K562 (cell line): ENCODE measurements at regions not wholly inside any gene's neighbourhood (a gene's known extent, or its start where the extent isn't known, plus 50 kb on each side); places are given as distances from the start of the nearest gene placed in this dataset.

Experiments used
- ATAC-seq: fragments of 200-7000 bp; cut with Tn5 transposase; 3 replicates; pipeline ENCODE4 v1.9.1; 2020; ENCODE audit warnings: moderate library complexity
- BruUV-seq: library from RNA; stranded (reverse); fragments of 400-500 nt; replicated peaks from 2 replicates; lab custom pipeline; 2021; lab: Mats Ljungman, UMichigan
- CTCF ChIA-PET: fragments of 300-600 bp; formaldehyde crosslinking; extraction: SDS; loops from one replicate; lab custom pipeline; 2021; ENCODE audit warnings: low intra/inter-chr PET ratio; lab: Yijun Ruan, JAX
- POLR2A ChIA-PET: fragments of 300-600, 350-650 bp; sonication (Branson Sonifier 250); formaldehyde crosslinking; extraction: SDS; loops from one replicate; lab custom pipeline; 2021; ENCODE audit warnings: antibody characterized with exemption, inconsistent platforms; lab: Yijun Ruan, JAX
- DNase-seq, 4 experiments: peaks; one replicate each; pipeline versions ENCODE4 v3.0.0 to v3.0.0-alpha.2; 2011 to 2018; ENCODE audit warnings: low spot score in 3 of 4, mixed read lengths in 3 of 4; ENCODE audit errors: extremely low read depth in 1 of 4
- FAIRE-seq: peaks from 2 replicates; lab custom pipeline; 2011; peaks lifted over from hg19 to GRCh38; lab: Jason Lieb, UNC
- H2AFZ ChIP-seq: 2 replicates; pipeline ENCODE4 v1.6.0; 2011; ENCODE audit warnings: low read depth, low read length, control low read depth, inconsistent platforms
- H3K27ac ChIP-seq: fragments of 200-600 bp; 3 replicates; pipeline ENCODE4 v1.8.0; 2011; ENCODE audit warnings: low read depth, mild to moderate bottlenecking, control low read depth, inconsistent platforms, low read length, moderate library complexity, mixed read lengths; ENCODE audit errors: extremely low read depth
- H3K27me3 ChIP-seq, 2 experiments: fragments of 300-600 bp in 1 of 2; 2 replicates in 1 of 2; 3 replicates in 1 of 2; pipeline versions ENCODE4 v1.6.0 to v1.8.0; 2011; ENCODE audit warnings: inconsistent platforms in 2 of 2, low read length in 2 of 2, mild to moderate bottlenecking in 1 of 2, mixed read lengths in 1 of 2, moderate library complexity in 1 of 2; ENCODE audit not compliant: control insufficient read depth in 2 of 2, insufficient read depth in 2 of 2
- H3K36me3 ChIP-seq: fragments of 300-600 bp; 3 replicates; pipeline ENCODE4 v1.8.0; 2011; ENCODE audit warnings: mild to moderate bottlenecking, low read length, inconsistent platforms; ENCODE audit not compliant: control insufficient read depth, insufficient read depth
- H3K4me1 ChIP-seq, 2 experiments: fragments of 200-600 bp in 1 of 2; replicated peaks in 1 of 2; 2 replicates in 1 of 2; 3 replicates in 1 of 2; pipeline versions ENCODE4 v1.5.1 to v1.8.0; 2011; ENCODE audit warnings: inconsistent platforms in 2 of 2, low read length in 2 of 2, mild to moderate bottlenecking in 1 of 2, mixed read lengths in 1 of 2, moderate library complexity in 1 of 2; ENCODE audit not compliant: control insufficient read depth in 2 of 2, insufficient read depth in 2 of 2
- H3K4me2 ChIP-seq: 2 replicates; pipeline ENCODE4 v1.6.1; 2011; ENCODE audit warnings: low read length, control low read depth, inconsistent platforms, mixed read lengths; ENCODE audit not compliant: insufficient read depth
- H3K4me3 ChIP-seq: fragments of 200-600 bp; sonication (generic), shearing (Covaris generic); 2 replicates; pipeline ENCODE4 v1.5.1; 2016; ENCODE audit warnings: control low read depth, inconsistent platforms
- H3K79me2 ChIP-seq: fragments of 200-600 bp; 3 replicates; pipeline ENCODE4 v1.8.0; 2011; ENCODE audit warnings: low read length, inconsistent platforms; ENCODE audit not compliant: control insufficient read depth, insufficient read depth
- H3K9ac ChIP-seq, 2 experiments: 2 replicates each; pipeline versions ENCODE4 v1.6.0 to v1.6.1; 2011; ENCODE audit warnings: low read depth in 2 of 2, low read length in 2 of 2, control low read depth in 1 of 2, inconsistent platforms in 1 of 2, mild to moderate bottlenecking in 1 of 2, mixed read lengths in 1 of 2; ENCODE audit not compliant: insufficient read depth in 1 of 2
- H3K9me1 ChIP-seq: one replicate; pipeline ENCODE4 v1.6.0; 2011; ENCODE audit warnings: inconsistent platforms, mild to moderate bottlenecking, low read length, moderate library complexity; ENCODE audit not compliant: control insufficient read depth, insufficient read depth
- H3K9me3 ChIP-seq: replicated peaks from 2 replicates; pipeline ENCODE4 v1.5.1; 2011; ENCODE audit warnings: low read depth, low read length, inconsistent platforms; ENCODE audit not compliant: control insufficient read depth, insufficient read depth
- H4K20me1 ChIP-seq: replicated peaks from 2 replicates; pipeline ENCODE4 v1.6.1; 2011; ENCODE audit warnings: low read length, inconsistent platforms, mixed read lengths; ENCODE audit not compliant: control insufficient read depth, insufficient read depth
- ATF3 ChIP-seq, 2 experiments: fragments of 450-650 bp in 1 of 2; sonication (generic) in 1 of 2; formaldehyde crosslinking in 1 of 2; IDR thresholded peaks in 1 of 2; conservative IDR thresholded peaks in 1 of 2; 2 replicates each; pipeline versions ENCODE4 v1.6.1 to v1.8.1; 2016 to 2023; ENCODE audit warnings: mild to moderate bottlenecking in 2 of 2, moderate library complexity in 2 of 2, inconsistent platforms in 1 of 2, missing genetic modification reagents in 1 of 2
- GATA2 ChIP-seq: sonication (generic); formaldehyde crosslinking; IDR thresholded peaks from 2 replicates; pipeline ENCODE4 v1.4.0; 2020; ENCODE audit warnings: mild to moderate bottlenecking, missing genetic modification reagents
- IRF9 ChIP-seq: fragments of 450-650 bp; IDR thresholded peaks from 2 replicates; pipeline ENCODE4 v1.6.1; 2016; ENCODE audit warnings: missing biosample characterization, missing genetic modification characterization
- KAT2B ChIP-seq: IDR thresholded peaks from one replicate; pipeline ENCODE4 v1.6.1; 2012; ENCODE audit warnings: low read depth, mild to moderate bottlenecking, control low read depth, inconsistent platforms, low read length, moderate library complexity
- KLF10 ChIP-seq: fragments of 250-450 bp; sonication (Bioruptor Pico); IDR thresholded peaks from 2 replicates; pipeline ENCODE4 v1.6.1; 2021; ENCODE audit warnings: matching md5 sums
- NCOA1 ChIP-seq: fragments of 450-650 bp; IDR thresholded peaks from 2 replicates; pipeline ENCODE4 v1.6.1; 2016; ENCODE audit warnings: low read depth
- PCBP1 ChIP-seq: fragments of 200-400 bp; formaldehyde crosslinking; IDR thresholded peaks from 2 replicates; pipeline ENCODE4 v1.6.1; 2018; ENCODE audit warnings: mild to moderate bottlenecking, low read depth, low read length; ENCODE audit not compliant: poor library complexity, severe bottlenecking
- RNF219 ChIP-seq: fragments of 250-450 bp; sonication (Bioruptor Pico); IDR thresholded peaks from 2 replicates; pipeline ENCODE4 v1.5.0; 2022; ENCODE audit warnings: mild to moderate bottlenecking
- SIRT6 ChIP-seq: IDR thresholded peaks from one replicate; pipeline ENCODE4 v1.6.1; 2012; ENCODE audit warnings: low read depth, mild to moderate bottlenecking, control low read depth, inconsistent platforms, low read length, moderate library complexity
- SPI1 ChIP-seq: IDR thresholded peaks from 2 replicates; pipeline ENCODE4 v1.6.1; 2011; ENCODE audit warnings: low read depth, low read length, control low read depth, borderline replicate concordance
- WGBS: fragments of 100-300 bp; shearing (Covaris generic); methylation state at CpG from one replicate; pipeline ENCODE4 v1.1.6; 2016; ENCODE audit warnings: low coverage, mixed read lengths; ENCODE audit not compliant: insufficient coverage; ENCODE audit errors: missing lambda C conversion rate; 5-methylcytosine and 5-hydroxymethylcytosine counted together
- in situ Hi-C: fragments of 300-500 bp; cut with MboI; formaldehyde crosslinking; loops from 4 replicates; pipeline ENCODE4 v1.15.0; 2018; ENCODE audit warnings: inconsistent platforms, mixed read lengths
- intact Hi-C: fragments of 100-400 bp; cut with micrococcal nuclease; formaldehyde crosslinking; loops from 2 replicates; pipeline ENCODE4 v1.14.2; 2022

- H3K27me3 ChIP-seq: no peaks in the 10 kb centered on the region
- DNase-seq (no peak), FAIRE-seq (no peak), ATAC-seq (no peak)
- in situ Hi-C loops: no loop called here
- H3K4me2 ChIP-seq: no peak overlapping the region
- no peak overlapping the region for H3K4me3 ChIP-seq
- no peaks in the 10 kb centered on the region; the same call in 1 of the 2 replicates for H3K9me3 ChIP-seq
- no peak overlapping the region for H3K9ac ChIP-seq
- BruUV-seq: no TSS peak
- no peaks in the 10 kb centered on the region for H3K36me3 ChIP-seq
- no peak for TF ChIP-seq RNF219 (CRISPR knock-in tag)
- TF ChIP-seq NCOA1: no peak
- no peak for TF ChIP-seq KLF10 (CRISPR knock-in tag)
- no peak for TF ChIP-seq SIRT6
- TF ChIP-seq ATF3 (IDR thresholded peaks at IDR 0.05): no peak
- no peak for TF ChIP-seq ATF3 (CRISPR knock-in tag; conservative IDR thresholded peaks at IDR 0.05)
- no peak for TF ChIP-seq SPI1
- TF ChIP-seq GATA2 (CRISPR knock-in tag): no peak
- no peak for TF ChIP-seq IRF9 (tag)
- no peak for TF ChIP-seq PCBP1
- no peak for TF ChIP-seq KAT2B
- TF ChIP-seq, all 486 proteins: peak for 0
- under 1% methylated on average over 6 of the region's 6 CpGs for WGBS
- Histone ChIP-seq H3K79me2 (no peaks in the 10 kb centered on the region), H4K20me1 (no peaks in the 10 kb centered on the region), H3K9me1 (no peaks in the 10 kb centered on the region), H3K4me1 (no peaks in the 10 kb centered on the region), H3K27ac (no peak overlapping the region), H2AFZ (no peak overlapping the region)
- intact Hi-C loops: no loop called here
- ChIA-PET POLR2A (no interaction called here), CTCF (no interaction called here)
Observed at GRCh38 chr1:5264476-5264875, 610.1 kb downstream of the AJAP1 start.
